ENCODE measurements at regions not wholly inside any gene's neighbourhood (a gene's known extent, or its start where the extent isn't known, plus 50 kb on each side); places are given as distances from the start of the nearest gene placed in this dataset.

DNA sequence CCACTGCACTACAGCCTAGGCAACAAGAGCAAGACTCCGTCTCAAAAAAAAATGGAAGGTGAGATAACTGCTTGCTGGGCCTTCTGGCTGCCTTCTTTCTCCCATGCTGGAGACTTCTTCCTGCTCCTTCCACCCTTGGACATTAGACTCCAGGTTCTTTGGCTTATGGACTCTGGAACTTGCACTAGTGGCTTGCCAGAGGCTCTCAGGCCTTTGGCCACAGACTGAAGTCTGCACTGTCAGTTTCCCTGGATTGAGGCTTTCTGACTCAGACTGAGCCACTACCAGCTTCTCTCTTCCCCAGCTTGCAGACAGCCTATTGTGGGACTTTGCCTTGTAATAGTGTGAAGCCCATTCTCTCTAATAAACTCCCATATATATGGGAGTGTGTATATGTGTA lies 118.5 kb upstream of the SLC14A2 start:
- H3K23ac ChIP-seq (ENCODE audit: low read length) = no peak overlapping the region
- H3K9ac ChIP-seq (ENCODE audit: low read length) = no peak overlapping the region
- H3K4me2 ChIP-seq (ENCODE audit: low read length) = no peak overlapping the region
- H2BK120ac ChIP-seq (ENCODE audit: low read depth, low read length) = no peak overlapping the region
- no peaks in the 10 kb centered on the region for H3K36me3 ChIP-seq (ENCODE audit: control insufficient read depth, insufficient read depth, low read length)
- H3K79me1 ChIP-seq (ENCODE audit: low read length) = no peaks in the 10 kb centered on the region
- H2BK5ac ChIP-seq (ENCODE audit: low read length) = no peak overlapping the region
- no peak overlapping the region for H3K4me3 ChIP-seq (ENCODE audit: low read length)
- no peak for DNase-seq
- no peaks in the 10 kb centered on the region for H3K79me2 ChIP-seq (ENCODE audit: control insufficient read depth, insufficient read depth, low read length)
- H4K5ac ChIP-seq (ENCODE audit: low read length) = no peak overlapping the region
- H2AK5ac ChIP-seq (ENCODE audit: low read length) = no peak overlapping the region
- H3K27ac ChIP-seq (ENCODE audit: low read depth, low read length) = no peak overlapping the region
- H2BK15ac ChIP-seq (replicated peaks; ENCODE audit: low read depth) = no peak overlapping the region
- no peak overlapping the region for H3K56ac ChIP-seq (ENCODE audit: low read length)
- H4K8ac ChIP-seq (ENCODE audit: low read depth, low read length) = no peak overlapping the region
- H3K27me3 ChIP-seq (ENCODE audit: insufficient read depth, low read length, poor library complexity) = no peaks in the 10 kb centered on the region
- H3K4me1 ChIP-seq (ENCODE audit: control insufficient read depth, low read depth, low read length) = peaks cover 2% of the 10 kb centered on the region
- H3K18ac ChIP-seq (ENCODE audit: low read length) = no peak overlapping the region
- no CpG with 5 or more reads among the region's 1 CpG for WGBS (ENCODE audit: extremely low coverage, insufficient coverage, low lambda C conversion rate)
- H3K4ac ChIP-seq (ENCODE audit: low read depth, low read length) = no peak overlapping the region

DNA sequence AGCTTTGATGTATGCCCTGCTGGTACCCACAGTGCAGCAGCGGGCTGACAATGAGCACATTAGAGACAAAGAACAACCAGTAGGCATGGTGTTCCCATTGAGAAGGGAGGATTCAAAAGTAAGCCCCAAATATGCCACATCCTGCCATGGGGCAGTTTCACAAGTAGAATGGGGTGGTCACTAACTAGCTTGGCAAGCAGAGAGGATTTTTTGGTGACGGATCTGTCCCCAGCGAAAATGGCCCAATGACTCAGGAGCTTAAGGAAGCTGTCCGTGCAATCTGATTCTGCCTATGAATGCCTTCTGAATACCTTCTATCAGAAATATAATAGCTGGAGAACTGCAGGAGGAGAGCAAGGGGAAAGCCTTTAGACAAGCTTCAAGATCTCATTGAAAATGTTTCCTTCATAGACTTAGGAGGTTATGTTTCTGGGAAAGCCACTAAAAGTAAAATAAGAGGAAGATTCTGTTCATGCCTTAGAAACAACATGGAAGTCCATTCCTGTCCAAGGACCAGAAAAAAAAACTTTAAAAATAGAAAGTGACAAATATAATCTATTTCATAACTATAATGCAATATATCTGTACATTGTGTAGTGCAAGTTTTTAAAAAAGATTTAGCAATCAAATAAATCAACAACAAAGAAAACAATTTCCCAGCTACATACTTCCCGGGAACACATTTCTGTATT lies 117.5 kb upstream of the SLC14A2 start:
- DNase-seq = no peak
- Histone ChIP-seq H4K5ac (ENCODE audit: low read length) (no peak overlapping the region), H4K8ac (ENCODE audit: low read depth, low read length) (no peak overlapping the region), H3K79me2 (ENCODE audit: control insufficient read depth, insufficient read depth, low read length) (no peaks in the 10 kb centered on the region), H3K36me3 (ENCODE audit: control insufficient read depth, insufficient read depth, low read length) (no peaks in the 10 kb centered on the region), H3K4ac (ENCODE audit: low read depth, low read length) (no peak overlapping the region), H3K27ac (ENCODE audit: low read depth, low read length) (no peak overlapping the region), H3K9ac (ENCODE audit: low read length) (no peak overlapping the region), H2BK120ac (ENCODE audit: low read depth, low read length) (no peak overlapping the region), H3K4me3 (ENCODE audit: low read length) (no peak overlapping the region), H3K56ac (ENCODE audit: low read length) (no peak overlapping the region), H2BK15ac (replicated peaks; ENCODE audit: low read depth) (no peak overlapping the region), H3K4me2 (ENCODE audit: low read length) (no peak overlapping the region), H3K23ac (ENCODE audit: low read length) (no peak overlapping the region), H2AK5ac (ENCODE audit: low read length) (no peak overlapping the region), H3K79me1 (ENCODE audit: low read length) (no peaks in the 10 kb centered on the region), H3K4me1 (ENCODE audit: control insufficient read depth, low read depth, low read length) (peaks cover 2% of the 10 kb centered on the region), H3K27me3 (ENCODE audit: insufficient read depth, low read length, poor library complexity) (no peaks in the 10 kb centered on the region), H2BK5ac (ENCODE audit: low read length) (no peak overlapping the region), H3K18ac (ENCODE audit: low read length) (no peak overlapping the region)
- no CpG with 5 or more reads among the region's 5 CpGs for WGBS (ENCODE audit: extremely low coverage, insufficient coverage, low lambda C conversion rate)

DNA sequence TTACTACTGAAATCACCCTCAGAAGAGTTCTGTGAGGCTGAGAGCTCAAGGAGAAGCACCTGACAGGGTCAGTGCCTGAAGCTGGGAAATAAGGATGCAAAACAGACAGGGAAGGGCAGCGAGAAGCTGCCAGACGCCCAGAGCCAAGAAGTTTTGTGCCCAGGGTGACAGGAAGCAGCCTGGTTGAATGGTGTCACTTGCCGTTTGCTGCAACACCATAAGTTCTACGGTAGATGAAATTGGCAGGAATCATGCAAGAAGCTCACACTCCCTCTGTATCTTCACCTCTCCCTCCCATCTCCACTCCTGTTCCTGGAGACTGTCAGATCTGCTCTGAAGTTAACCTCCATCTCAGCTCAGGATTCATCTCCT lies 117.0 kb upstream of the SLC14A2 start:
- H3K36me3 ChIP-seq (ENCODE audit: control insufficient read depth, insufficient read depth, low read length) = no peaks in the 10 kb centered on the region
- H2AK5ac ChIP-seq (ENCODE audit: low read length) = no peak overlapping the region
- H3K9ac ChIP-seq (ENCODE audit: low read length) = no peak overlapping the region
- no peak overlapping the region for H4K8ac ChIP-seq (ENCODE audit: low read depth, low read length)
- WGBS (ENCODE audit: extremely low coverage, insufficient coverage, low lambda C conversion rate) = no CpG with 5 or more reads among the region's 4 CpGs
- no peak overlapping the region for H3K4ac ChIP-seq (ENCODE audit: low read depth, low read length)
- no peak overlapping the region for H4K5ac ChIP-seq (ENCODE audit: low read length)
- no peak overlapping the region for H2BK15ac ChIP-seq (replicated peaks; ENCODE audit: low read depth)
- H3K56ac ChIP-seq (ENCODE audit: low read length) = no peak overlapping the region
- no peak overlapping the region for H2BK120ac ChIP-seq (ENCODE audit: low read depth, low read length)
- DNase-seq = no peak
- H2BK5ac ChIP-seq (ENCODE audit: low read length) = no peak overlapping the region
- H3K4me2 ChIP-seq (ENCODE audit: low read length) = no peak overlapping the region
- H3K4me3 ChIP-seq (ENCODE audit: low read length) = no peak overlapping the region
- H3K27me3 ChIP-seq (ENCODE audit: insufficient read depth, low read length, poor library complexity) = no peaks in the 10 kb centered on the region
- no peak overlapping the region for H3K18ac ChIP-seq (ENCODE audit: low read length)
- no peaks in the 10 kb centered on the region for H3K79me1 ChIP-seq (ENCODE audit: low read length)
- H3K4me1 ChIP-seq (ENCODE audit: control insufficient read depth, low read depth, low read length) = peaks cover 2% of the 10 kb centered on the region
- no peak overlapping the region for H3K27ac ChIP-seq (ENCODE audit: low read depth, low read length)
- no peak overlapping the region for H3K23ac ChIP-seq (ENCODE audit: low read length)
- no peaks in the 10 kb centered on the region for H3K79me2 ChIP-seq (ENCODE audit: control insufficient read depth, insufficient read depth, low read length)

DNA sequence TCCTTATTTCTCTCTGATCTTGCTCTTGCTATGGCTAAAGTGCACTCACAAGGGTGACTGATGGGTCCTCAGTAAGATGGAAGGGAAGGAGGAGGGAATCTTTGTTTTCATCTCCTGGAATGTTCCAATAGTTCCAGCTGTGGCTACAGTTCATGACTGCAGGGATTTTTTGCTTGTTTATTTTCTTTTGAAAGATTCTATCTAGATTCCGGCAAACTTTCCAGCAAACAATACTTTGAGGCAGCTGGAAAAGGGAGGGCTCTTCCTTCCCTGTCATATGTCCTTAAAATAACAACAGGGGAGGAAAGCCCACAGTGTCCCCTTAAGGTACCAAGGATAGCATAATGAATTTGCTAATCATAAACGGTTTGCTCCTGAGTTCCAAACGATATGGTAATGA lies 111.3 kb upstream of the SLC14A2 start:
- no CpG with 5 or more reads among the region's 3 CpGs for WGBS (ENCODE audit: extremely low coverage, insufficient coverage, low lambda C conversion rate)
- Histone ChIP-seq H3K4me3 (ENCODE audit: low read length) (no peak overlapping the region), H3K27ac (ENCODE audit: low read depth, low read length) (no peak overlapping the region)

DNA sequence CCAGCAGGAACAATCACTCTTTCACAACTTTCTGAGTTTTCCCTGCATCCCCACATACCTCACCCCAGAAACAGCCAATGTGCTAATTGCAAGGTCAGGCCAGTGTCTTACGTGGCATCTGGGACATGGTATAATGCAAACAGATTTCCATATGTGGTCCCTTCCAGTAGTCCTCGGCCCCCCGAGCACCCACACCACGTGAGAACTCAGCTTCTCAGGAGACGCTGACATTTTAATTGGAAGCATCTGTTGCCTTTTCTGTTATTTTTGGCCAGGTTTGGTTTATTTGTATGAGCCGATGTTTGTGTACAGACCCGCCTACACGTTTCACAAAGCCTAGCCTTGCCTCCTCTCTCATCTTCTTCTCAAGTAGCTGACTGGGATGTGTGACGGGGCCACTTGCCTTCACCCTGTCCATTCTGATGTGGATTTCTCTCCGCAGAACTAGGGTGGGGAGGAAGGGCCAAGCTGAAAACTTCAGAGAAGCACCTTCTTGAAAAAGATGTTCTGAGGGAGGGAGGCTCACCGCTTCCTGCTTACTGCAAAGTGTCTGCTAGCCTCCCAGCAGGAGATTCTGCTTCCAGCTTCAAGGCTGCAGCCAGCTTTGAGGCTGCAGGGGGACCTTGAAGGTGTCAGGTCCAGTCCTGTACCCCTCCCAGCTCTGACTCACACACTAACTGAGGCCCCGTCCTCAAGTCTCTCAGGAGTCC lies 109.6 kb upstream of the SLC14A2 start:
- H3K23ac ChIP-seq (ENCODE audit: low read length) = no peak overlapping the region
- no peak overlapping the region for H3K4me2 ChIP-seq (ENCODE audit: low read length)
- H3K27ac ChIP-seq (ENCODE audit: low read depth, low read length) = peak overlapping the region; percentile 28
- H2BK120ac ChIP-seq (ENCODE audit: low read depth, low read length) = no peak overlapping the region
- H3K36me3 ChIP-seq (ENCODE audit: control insufficient read depth, insufficient read depth, low read length) = no peaks in the 10 kb centered on the region
- H3K79me1 ChIP-seq (ENCODE audit: low read length) = no peaks in the 10 kb centered on the region
- peak; percentile 57 for DNase-seq
- no peak overlapping the region for H2BK5ac ChIP-seq (ENCODE audit: low read length)
- H2AK5ac ChIP-seq (ENCODE audit: low read length) = no peak overlapping the region
- no CpG with 5 or more reads among the region's 12 CpGs for WGBS (ENCODE audit: extremely low coverage, insufficient coverage, low lambda C conversion rate)
- H3K9ac ChIP-seq (ENCODE audit: low read length) = no peak overlapping the region
- no peaks in the 10 kb centered on the region for H3K79me2 ChIP-seq (ENCODE audit: control insufficient read depth, insufficient read depth, low read length)
- no peak overlapping the region for H2BK15ac ChIP-seq (replicated peaks; ENCODE audit: low read depth)
- no peak overlapping the region for H3K18ac ChIP-seq (ENCODE audit: low read length)
- H3K4me1 ChIP-seq (ENCODE audit: control insufficient read depth, low read depth, low read length) = peaks cover 4% of the 10 kb centered on the region
- no peak overlapping the region for H4K8ac ChIP-seq (ENCODE audit: low read depth, low read length)
- H3K4ac ChIP-seq (ENCODE audit: low read depth, low read length) = no peak overlapping the region
- H3K56ac ChIP-seq (ENCODE audit: low read length) = no peak overlapping the region
- no peak overlapping the region for H3K4me3 ChIP-seq (ENCODE audit: low read length)
- no peak overlapping the region for H4K5ac ChIP-seq (ENCODE audit: low read length)
- no peaks in the 10 kb centered on the region for H3K27me3 ChIP-seq (ENCODE audit: insufficient read depth, low read length, poor library complexity)

More for the DNA sequence above, 111.3 kb upstream of the SLC14A2 start:
- no peak overlapping the region for H3K18ac ChIP-seq (ENCODE audit: low read length)
- H3K56ac ChIP-seq (ENCODE audit: low read length) = no peak overlapping the region
- H4K5ac ChIP-seq (ENCODE audit: low read length) = no peak overlapping the region
- no peak overlapping the region for H2AK5ac ChIP-seq (ENCODE audit: low read length)
- H3K4me2 ChIP-seq (ENCODE audit: low read length) = no peak overlapping the region
- H3K4me1 ChIP-seq (ENCODE audit: control insufficient read depth, low read depth, low read length) = peaks cover 4% of the 10 kb centered on the region
- H3K27me3 ChIP-seq (ENCODE audit: insufficient read depth, low read length, poor library complexity) = no peaks in the 10 kb centered on the region
- no peak for DNase-seq
- H3K36me3 ChIP-seq (ENCODE audit: control insufficient read depth, insufficient read depth, low read length) = no peaks in the 10 kb centered on the region
- H2BK120ac ChIP-seq (ENCODE audit: low read depth, low read length) = no peak overlapping the region
- no peak overlapping the region for H3K4ac ChIP-seq (ENCODE audit: low read depth, low read length)
- no peak overlapping the region for H4K8ac ChIP-seq (ENCODE audit: low read depth, low read length)
- H2BK15ac ChIP-seq (replicated peaks; ENCODE audit: low read depth) = no peak overlapping the region
- H2BK5ac ChIP-seq (ENCODE audit: low read length) = no peak overlapping the region
- H3K23ac ChIP-seq (ENCODE audit: low read length) = no peak overlapping the region
- no peak overlapping the region for H3K9ac ChIP-seq (ENCODE audit: low read length)
- no peaks in the 10 kb centered on the region for H3K79me2 ChIP-seq (ENCODE audit: control insufficient read depth, insufficient read depth, low read length)
- H3K79me1 ChIP-seq (ENCODE audit: low read length) = no peaks in the 10 kb centered on the region
